Chondrocyte (in vitro differentiated cells): ENCODE measurements at regions not wholly inside any gene's neighbourhood (a gene's known extent, or its start where the extent isn't known, plus 50 kb on each side); places are given as distances from the start of the nearest gene placed in this dataset.

Experiments used
- DNase-seq: peaks from one replicate; pipeline ENCODE4 v3.0.0; 2021; ENCODE audit warnings: mixed read lengths, low spot score
- H3K27ac Mint-ChIP-seq: one replicate; pipeline ENCODE4 v1.8.0; 2021; ENCODE audit warnings: mild to moderate bottlenecking, moderate library complexity, mixed read lengths; ENCODE audit not compliant: unreplicated experiment
- H3K27me3 Mint-ChIP-seq: 2 replicates; pipeline ENCODE4 v1.8.0; 2021; ENCODE audit warnings: low read depth, mixed read lengths
- H3K36me3 Mint-ChIP-seq: 2 replicates; pipeline ENCODE4 v1.8.0; 2021; ENCODE audit warnings: low read depth, mixed read lengths
- H3K4me1 Mint-ChIP-seq: 2 replicates; pipeline ENCODE4 v1.8.0; 2021; ENCODE audit warnings: low read depth, mild to moderate bottlenecking, mixed read lengths
- H3K4me3 Mint-ChIP-seq: one replicate; pipeline ENCODE4 v1.8.0; 2021; ENCODE audit warnings: mild to moderate bottlenecking, moderate library complexity, mixed read lengths; ENCODE audit not compliant: unreplicated experiment
- H3K9me3 Mint-ChIP-seq: 2 replicates; pipeline ENCODE4 v1.8.0; 2021; ENCODE audit warnings: low read depth, mixed read lengths
- TF ChIP-seq, protein P1 (sequence below): fragments of 200-600 bp; sonication (generic); IDR thresholded peaks from 2 replicates; pipeline ENCODE4 v1.5.0; 2021; ENCODE audit warnings: antibody characterized with exemption, mild to moderate bottlenecking, moderate library complexity

DNA sequence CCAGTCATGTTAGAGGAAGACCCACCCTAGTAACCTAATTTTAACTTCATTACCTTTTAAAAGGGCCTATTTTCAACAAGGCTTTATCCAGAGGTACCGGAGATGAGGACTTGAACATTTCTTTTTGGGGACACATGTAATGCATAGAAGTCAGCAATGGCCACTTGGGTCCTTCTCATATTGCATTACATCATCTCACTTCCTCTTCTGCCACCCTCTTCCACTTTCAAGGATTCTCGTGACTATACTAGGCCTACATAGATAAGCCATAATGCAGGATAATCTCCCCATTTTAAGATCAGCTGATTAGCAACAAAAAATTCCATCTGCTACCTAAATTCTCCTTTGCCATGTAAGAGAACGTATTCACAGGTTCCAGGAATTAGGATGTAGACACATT, 557.2 kb downstream of the KCTD12 start:
- TF ChIP-seq, protein P1, sequence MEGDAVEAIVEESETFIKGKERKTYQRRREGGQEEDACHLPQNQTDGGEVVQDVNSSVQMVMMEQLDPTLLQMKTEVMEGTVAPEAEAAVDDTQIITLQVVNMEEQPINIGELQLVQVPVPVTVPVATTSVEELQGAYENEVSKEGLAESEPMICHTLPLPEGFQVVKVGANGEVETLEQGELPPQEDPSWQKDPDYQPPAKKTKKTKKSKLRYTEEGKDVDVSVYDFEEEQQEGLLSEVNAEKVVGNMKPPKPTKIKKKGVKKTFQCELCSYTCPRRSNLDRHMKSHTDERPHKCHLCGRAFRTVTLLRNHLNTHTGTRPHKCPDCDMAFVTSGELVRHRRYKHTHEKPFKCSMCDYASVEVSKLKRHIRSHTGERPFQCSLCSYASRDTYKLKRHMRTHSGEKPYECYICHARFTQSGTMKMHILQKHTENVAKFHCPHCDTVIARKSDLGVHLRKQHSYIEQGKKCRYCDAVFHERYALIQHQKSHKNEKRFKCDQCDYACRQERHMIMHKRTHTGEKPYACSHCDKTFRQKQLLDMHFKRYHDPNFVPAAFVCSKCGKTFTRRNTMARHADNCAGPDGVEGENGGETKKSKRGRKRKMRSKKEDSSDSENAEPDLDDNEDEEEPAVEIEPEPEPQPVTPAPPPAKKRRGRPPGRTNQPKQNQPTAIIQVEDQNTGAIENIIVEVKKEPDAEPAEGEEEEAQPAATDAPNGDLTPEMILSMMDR, result no peak
- Mint-ChIP-seq H3K4me1 (peaks cover 43% of the 10 kb centered on the region), H3K9me3 (no peaks in the 10 kb centered on the region), H3K27me3 (peaks cover 5% of the 10 kb centered on the region), H3K36me3 (peaks cover 2% of the 10 kb centered on the region), H3K4me3 (no peak overlapping the region), H3K27ac (no peak overlapping the region)
- DNase-seq, result no peak

DNA sequence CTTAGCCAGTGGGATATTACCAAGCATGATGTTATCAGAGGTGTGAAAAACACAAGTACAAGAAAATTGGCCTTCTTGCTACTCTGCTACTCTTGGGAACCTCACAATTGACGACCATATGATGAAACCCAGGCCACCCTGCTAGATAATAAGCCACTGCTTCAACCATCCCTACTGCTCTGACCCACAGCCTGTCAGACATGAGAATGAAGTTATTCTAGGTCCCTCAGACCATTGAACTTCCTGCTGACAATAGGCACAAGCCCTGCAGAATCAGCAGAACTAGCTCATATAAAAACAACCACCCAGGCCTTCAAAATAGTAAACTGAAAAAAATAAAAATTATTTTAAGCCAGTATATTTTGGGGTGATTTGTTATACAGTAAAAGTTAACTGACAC, 559.9 kb downstream of the KCTD12 start:
- H3K27me3 Mint-ChIP-seq, result peaks cover 10% of the 10 kb centered on the region
- peaks cover 2% of the 10 kb centered on the region for H3K9me3 Mint-ChIP-seq
- no peak overlapping the region for H3K27ac Mint-ChIP-seq
- H3K4me1 Mint-ChIP-seq, result peaks cover 18% of the 10 kb centered on the region
- TF ChIP-seq, protein P1, result no peak
- no peak for DNase-seq
- peaks cover 4% of the 10 kb centered on the region for H3K36me3 Mint-ChIP-seq
- no peak overlapping the region for H3K4me3 Mint-ChIP-seq

DNA sequence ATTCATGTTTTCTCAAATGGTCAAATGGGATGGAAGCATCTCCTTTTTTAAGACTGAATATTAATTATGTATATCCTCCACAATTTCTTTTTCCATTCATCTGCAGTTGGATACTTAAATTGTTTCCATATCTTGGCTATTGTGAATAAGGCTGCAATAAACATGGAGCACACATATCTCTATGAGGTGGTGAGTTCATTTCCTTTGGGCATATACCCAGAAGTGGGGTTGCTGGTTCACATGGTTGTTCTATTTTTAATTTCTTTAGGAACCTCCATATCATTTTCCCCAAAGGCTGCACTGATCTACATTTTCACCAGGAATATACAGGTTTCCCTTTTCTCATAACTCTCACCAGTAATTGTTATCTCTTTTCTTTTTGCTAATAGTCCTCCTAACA, 566.3 kb downstream of the KCTD12 start:
- no peak for DNase-seq
- peaks cover 7% of the 10 kb centered on the region for H3K9me3 Mint-ChIP-seq
- TF ChIP-seq, protein P1, result no peak
- no peak overlapping the region for H3K4me3 Mint-ChIP-seq
- peaks cover 5% of the 10 kb centered on the region for H3K4me1 Mint-ChIP-seq
- peaks cover 3% of the 10 kb centered on the region for H3K36me3 Mint-ChIP-seq
- H3K27me3 Mint-ChIP-seq, result peaks cover 8% of the 10 kb centered on the region
- no peak overlapping the region for H3K27ac Mint-ChIP-seq

DNA sequence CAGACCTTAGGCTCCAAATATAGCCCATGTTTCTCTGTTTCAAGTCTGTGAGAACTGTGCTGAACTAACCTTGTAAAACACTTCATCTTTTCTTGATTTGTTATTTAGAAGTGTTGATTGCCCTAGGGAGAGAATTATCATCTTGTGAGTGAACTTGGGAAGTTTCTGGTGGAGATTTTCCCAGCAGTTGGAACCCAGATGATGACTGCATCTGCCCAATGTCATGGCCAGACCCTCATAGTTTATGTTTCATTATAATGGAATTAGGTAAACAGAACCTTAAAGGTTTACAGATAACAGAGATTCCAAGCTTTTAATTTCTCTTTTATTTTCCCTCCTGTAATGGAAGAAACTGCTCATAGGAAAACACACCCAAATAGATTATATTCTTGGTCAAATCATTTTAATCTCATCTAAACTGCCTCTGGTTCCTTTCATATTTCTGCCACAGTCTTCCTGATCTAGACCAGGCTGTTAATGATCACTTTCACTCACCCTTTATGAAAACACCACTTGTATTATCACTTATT, 569.1 kb downstream of the KCTD12 start:
- peaks cover 7% of the 10 kb centered on the region for H3K9me3 Mint-ChIP-seq
- no peak overlapping the region for H3K4me3 Mint-ChIP-seq
- DNase-seq, result no peak
- peaks cover 13% of the 10 kb centered on the region for H3K27me3 Mint-ChIP-seq
- peaks cover 5% of the 10 kb centered on the region for H3K4me1 Mint-ChIP-seq
- H3K27ac Mint-ChIP-seq, result no peak overlapping the region
- no peaks in the 10 kb centered on the region for H3K36me3 Mint-ChIP-seq
- TF ChIP-seq, protein P1, result no peak

DNA sequence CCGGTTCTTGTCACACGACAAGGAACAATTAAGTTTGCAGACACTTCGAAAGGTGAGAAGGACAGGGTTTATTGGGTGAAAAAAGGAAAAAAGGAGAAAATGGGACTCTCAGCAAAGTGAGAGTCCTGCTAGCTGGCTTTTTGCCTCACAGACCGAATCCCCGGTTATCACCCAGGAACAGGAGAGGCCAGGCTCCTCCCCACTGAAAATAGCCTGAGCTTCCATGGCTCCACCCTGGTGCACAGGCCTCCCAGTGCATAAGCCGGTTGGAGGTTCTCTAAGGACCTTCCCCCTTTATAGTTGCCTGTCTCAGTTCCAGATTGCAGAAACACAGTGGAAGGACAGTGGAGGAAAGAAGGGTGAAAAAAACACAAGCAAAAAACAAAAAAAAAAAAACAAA, 571.7 kb downstream of the KCTD12 start:
- no peak for DNase-seq

More for the DNA sequence above, 571.7 kb downstream of the KCTD12 start:
- Mint-ChIP-seq H3K9me3 (no peaks in the 10 kb centered on the region), H3K4me3 (no peak overlapping the region), H3K27ac (no peak overlapping the region), H3K36me3 (no peaks in the 10 kb centered on the region), H3K27me3 (peaks cover 13% of the 10 kb centered on the region), H3K4me1 (peaks cover 5% of the 10 kb centered on the region)
- TF ChIP-seq, protein P1, result no peak
